ENCODE measurements at regions not wholly inside any gene's neighbourhood (a gene's known extent, or its start where the extent isn't known, plus 50 kb on each side); places are given as distances from the start of the nearest gene placed in this dataset.

DNA sequence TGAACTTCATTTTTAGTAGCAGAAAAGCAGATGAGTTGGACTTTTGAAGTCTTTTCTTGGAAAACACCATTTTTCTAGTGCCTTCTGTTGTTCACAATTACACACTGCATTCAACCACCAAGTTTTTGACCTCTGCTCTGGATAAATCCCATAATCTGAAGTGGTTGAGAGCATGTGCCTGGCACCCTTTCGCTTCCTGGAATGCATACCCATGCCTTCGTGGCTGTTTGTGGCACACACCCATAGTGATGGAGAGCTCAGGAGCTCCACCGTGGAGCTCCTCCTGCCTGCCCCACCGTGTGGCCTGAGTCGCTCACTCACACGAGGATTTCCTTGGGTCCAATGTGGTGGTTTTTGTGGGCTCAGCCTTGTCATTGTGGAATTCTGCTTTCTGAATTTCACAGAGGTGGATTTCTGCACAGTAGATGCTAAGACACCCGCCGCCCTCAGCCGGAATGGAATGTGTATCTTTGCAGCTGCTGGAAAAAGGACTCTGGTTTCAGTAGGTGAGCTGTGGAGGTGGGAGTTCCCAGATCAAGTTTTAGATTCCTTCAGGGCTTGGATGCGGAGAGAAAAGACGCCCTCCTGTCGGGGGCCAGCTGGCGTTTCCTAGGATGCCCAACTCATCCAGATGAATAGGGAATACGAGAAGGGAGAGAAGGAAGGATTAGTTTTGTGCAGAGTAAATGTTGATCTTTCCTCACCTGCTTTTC, 500.4 kb downstream of the IRX1 start:
- H3K9me3 Mint-ChIP-seq (ENCODE audit: unreplicated experiment) = peaks cover 2% of the 10 kb centered on the region

DNA sequence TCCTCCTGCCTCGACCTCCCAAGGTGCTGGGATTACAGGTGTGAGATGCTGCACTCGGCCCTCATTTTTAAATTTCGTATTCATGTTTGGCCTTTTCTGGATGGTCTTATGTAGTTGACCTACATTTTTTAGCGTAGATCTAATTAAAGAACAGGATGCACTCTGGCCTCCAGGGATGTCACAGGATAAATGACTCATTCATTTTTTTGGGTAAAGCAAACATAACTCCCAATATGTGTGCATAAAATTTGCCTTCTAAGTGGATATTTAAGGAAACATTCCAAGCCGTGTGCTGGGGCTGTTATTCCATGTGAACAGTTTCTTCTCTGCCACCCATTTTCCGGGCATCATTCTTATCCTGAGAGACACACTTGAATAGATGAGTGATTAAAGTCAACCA, 501.6 kb downstream of the IRX1 start:
- Histone ChIP-seq H3K4me2 (ENCODE audit: low read length) (no peak overlapping the region), H4K20me1 (ENCODE audit: insufficient read depth, low read length) (no peaks in the 10 kb centered on the region), H3K36me3 (ENCODE audit: insufficient read depth, low read length) (no peaks in the 10 kb centered on the region), H3K27ac (ENCODE audit: low read depth, low read length) (no peak overlapping the region), H3K27me3 (ENCODE audit: insufficient read depth, low read length) (no peaks in the 10 kb centered on the region), H3K4me1 (ENCODE audit: insufficient read depth, low read length) (no peaks in the 10 kb centered on the region), H3K9ac (ENCODE audit: low read length) (no peak overlapping the region), H2AFZ (ENCODE audit: low read depth, low read length) (no peak overlapping the region), H3K4me3 (ENCODE audit: insufficient read depth, low read depth, low read length) (no peak overlapping the region), H3K9me3 (ENCODE audit: insufficient read depth, low read depth, low read length) (no peaks in the 10 kb centered on the region), H3K79me2 (ENCODE audit: insufficient read depth, low read length) (no peaks in the 10 kb centered on the region)
- DNase-seq (ENCODE audit: low read depth) (peak; percentile 16), FAIRE-seq (no peak)
- no peak for TF ChIP-seq EZH2 (IDR thresholded peaks at IDR 0.05; ENCODE audit: insufficient read depth, low read length)
- TF ChIP-seq, protein P1, sequence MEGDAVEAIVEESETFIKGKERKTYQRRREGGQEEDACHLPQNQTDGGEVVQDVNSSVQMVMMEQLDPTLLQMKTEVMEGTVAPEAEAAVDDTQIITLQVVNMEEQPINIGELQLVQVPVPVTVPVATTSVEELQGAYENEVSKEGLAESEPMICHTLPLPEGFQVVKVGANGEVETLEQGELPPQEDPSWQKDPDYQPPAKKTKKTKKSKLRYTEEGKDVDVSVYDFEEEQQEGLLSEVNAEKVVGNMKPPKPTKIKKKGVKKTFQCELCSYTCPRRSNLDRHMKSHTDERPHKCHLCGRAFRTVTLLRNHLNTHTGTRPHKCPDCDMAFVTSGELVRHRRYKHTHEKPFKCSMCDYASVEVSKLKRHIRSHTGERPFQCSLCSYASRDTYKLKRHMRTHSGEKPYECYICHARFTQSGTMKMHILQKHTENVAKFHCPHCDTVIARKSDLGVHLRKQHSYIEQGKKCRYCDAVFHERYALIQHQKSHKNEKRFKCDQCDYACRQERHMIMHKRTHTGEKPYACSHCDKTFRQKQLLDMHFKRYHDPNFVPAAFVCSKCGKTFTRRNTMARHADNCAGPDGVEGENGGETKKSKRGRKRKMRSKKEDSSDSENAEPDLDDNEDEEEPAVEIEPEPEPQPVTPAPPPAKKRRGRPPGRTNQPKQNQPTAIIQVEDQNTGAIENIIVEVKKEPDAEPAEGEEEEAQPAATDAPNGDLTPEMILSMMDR (IDR thresholded peaks at IDR 0.05; ENCODE audit: insufficient read depth, low read depth, low read length) = no peak
- H3K36me3 Mint-ChIP-seq (ENCODE audit: low read depth, unreplicated experiment) = no peaks in the 10 kb centered on the region
- H3K9me3 Mint-ChIP-seq (ENCODE audit: unreplicated experiment) = peaks cover 2% of the 10 kb centered on the region
- H3K27me3 Mint-ChIP-seq (ENCODE audit: low read depth, unreplicated experiment) = peaks cover 1% of the 10 kb centered on the region
- no peak overlapping the region for H3K4me3 Mint-ChIP-seq (ENCODE audit: unreplicated experiment)
- H3K27ac Mint-ChIP-seq (ENCODE audit: unreplicated experiment) = no peak overlapping the region
- peaks cover 11% of the 10 kb centered on the region for H3K4me1 Mint-ChIP-seq (ENCODE audit: low read depth, unreplicated experiment)

More for the DNA sequence above, 500.4 kb downstream of the IRX1 start:
- H3K79me2 ChIP-seq (ENCODE audit: insufficient read depth, low read length) = no peaks in the 10 kb centered on the region
- no peaks in the 10 kb centered on the region for H3K4me1 ChIP-seq (ENCODE audit: insufficient read depth, low read length)
- H4K20me1 ChIP-seq (ENCODE audit: insufficient read depth, low read length) = no peaks in the 10 kb centered on the region
- peak; percentile 25 for DNase-seq (ENCODE audit: low read depth)
- FAIRE-seq = no peak
- no peak overlapping the region for H3K4me3 Mint-ChIP-seq (ENCODE audit: unreplicated experiment)
- H3K36me3 ChIP-seq (ENCODE audit: insufficient read depth, low read length) = no peaks in the 10 kb centered on the region
- H3K36me3 Mint-ChIP-seq (ENCODE audit: low read depth, unreplicated experiment) = no peaks in the 10 kb centered on the region
- H3K9ac ChIP-seq (ENCODE audit: low read length) = no peak overlapping the region
- peaks cover 11% of the 10 kb centered on the region for H3K4me1 Mint-ChIP-seq (ENCODE audit: low read depth, unreplicated experiment)
- H3K4me2 ChIP-seq (ENCODE audit: low read length) = no peak overlapping the region
- no peaks in the 10 kb centered on the region for H3K27me3 ChIP-seq (ENCODE audit: insufficient read depth, low read length)
- no peak for TF ChIP-seq EZH2 (IDR thresholded peaks at IDR 0.05; ENCODE audit: insufficient read depth, low read length)
- TF ChIP-seq, protein P1 (IDR thresholded peaks at IDR 0.05; ENCODE audit: insufficient read depth, low read depth, low read length) = no peak
- H3K27me3 Mint-ChIP-seq (ENCODE audit: low read depth, unreplicated experiment) = peaks cover 2% of the 10 kb centered on the region
- H3K9me3 ChIP-seq (ENCODE audit: insufficient read depth, low read depth, low read length) = no peaks in the 10 kb centered on the region
- no peak overlapping the region for H3K4me3 ChIP-seq (ENCODE audit: insufficient read depth, low read depth, low read length)
- H2AFZ ChIP-seq (ENCODE audit: low read depth, low read length) = no peak overlapping the region
- no peak overlapping the region for H3K27ac ChIP-seq (ENCODE audit: low read depth, low read length)
- H3K27ac Mint-ChIP-seq (ENCODE audit: unreplicated experiment) = no peak overlapping the region

DNA sequence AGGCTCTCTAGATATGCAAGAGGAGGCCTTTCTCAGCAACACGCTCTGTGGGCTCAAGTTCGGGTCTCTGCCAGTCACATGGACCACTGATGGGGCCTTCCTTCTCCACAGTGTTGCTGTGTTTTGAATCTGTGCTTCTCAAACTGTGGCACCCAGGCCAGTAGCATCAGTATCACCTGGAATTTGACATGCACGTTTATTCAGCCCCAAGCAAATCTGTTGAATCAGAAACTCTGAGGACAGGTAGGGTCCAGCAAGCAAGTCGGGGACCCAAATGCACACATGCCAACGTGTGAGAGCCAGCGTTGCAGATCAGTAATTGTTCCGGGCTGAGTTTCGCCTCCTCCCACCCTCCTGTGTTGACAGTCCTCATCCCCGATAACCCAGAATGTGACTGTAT, 502.6 kb downstream of the IRX1 start:
- no peak overlapping the region for H3K4me2 ChIP-seq (ENCODE audit: low read length)
- Mint-ChIP-seq H3K9me3 (ENCODE audit: unreplicated experiment) (peaks cover 2% of the 10 kb centered on the region), H3K4me3 (ENCODE audit: unreplicated experiment) (no peak overlapping the region), H3K27me3 (ENCODE audit: low read depth, unreplicated experiment) (no peaks in the 10 kb centered on the region), H3K4me1 (ENCODE audit: low read depth, unreplicated experiment) (peaks cover 11% of the 10 kb centered on the region), H3K36me3 (ENCODE audit: low read depth, unreplicated experiment) (no peaks in the 10 kb centered on the region), H3K27ac (ENCODE audit: unreplicated experiment) (no peak overlapping the region)
- no peaks in the 10 kb centered on the region for H3K27me3 ChIP-seq (ENCODE audit: insufficient read depth, low read length)
- H3K9ac ChIP-seq (ENCODE audit: low read length) = no peak overlapping the region
- no peaks in the 10 kb centered on the region for H3K36me3 ChIP-seq (ENCODE audit: insufficient read depth, low read length)
- H3K79me2 ChIP-seq (ENCODE audit: insufficient read depth, low read length) = no peaks in the 10 kb centered on the region
- H3K4me3 ChIP-seq (ENCODE audit: insufficient read depth, low read depth, low read length) = no peak overlapping the region
- FAIRE-seq (no peak), DNase-seq (ENCODE audit: low read depth) (no peak)
- H2AFZ ChIP-seq (ENCODE audit: low read depth, low read length) = no peak overlapping the region
- no peaks in the 10 kb centered on the region for H3K4me1 ChIP-seq (ENCODE audit: insufficient read depth, low read length)
- no peak overlapping the region for H3K27ac ChIP-seq (ENCODE audit: low read depth, low read length)
- peaks cover 3% of the 10 kb centered on the region for H3K9me3 ChIP-seq (ENCODE audit: insufficient read depth, low read depth, low read length)
- TF ChIP-seq, protein P1 (IDR thresholded peaks at IDR 0.05; ENCODE audit: insufficient read depth, low read depth, low read length) = no peak
- no peak for TF ChIP-seq EZH2 (IDR thresholded peaks at IDR 0.05; ENCODE audit: insufficient read depth, low read length)
- no peaks in the 10 kb centered on the region for H4K20me1 ChIP-seq (ENCODE audit: insufficient read depth, low read length)
